Duodenal mucosa (tissue), 2 donors: ENCODE measurements at regions not wholly inside any gene's neighbourhood (a gene's known extent, or its start where the extent isn't known, plus 50 kb on each side); places are given as distances from the start of the nearest gene placed in this dataset.

Source experiments
- H3K27ac ChIP-seq: one replicate; pipeline ENCODE4 v1.7.0; 2013; ENCODE audit warnings: low read depth, low read length
- H3K27me3 ChIP-seq, 2 donors: one replicate each; pipeline ENCODE4 v1.7.0; 2013; ENCODE audit warnings: low read length in 2 of 2, control low read depth in 1 of 2; ENCODE audit not compliant: insufficient read depth in 2 of 2, control insufficient read depth in 1 of 2
- H3K36me3 ChIP-seq, 2 donors: one replicate each; pipeline ENCODE4 v1.7.0; 2013; ENCODE audit warnings: low read length in 2 of 2, control low read depth in 1 of 2; ENCODE audit not compliant: insufficient read depth in 2 of 2, control insufficient read depth in 1 of 2
- H3K4me1 ChIP-seq, 2 donors: one replicate each; pipeline ENCODE4 v1.7.0; 2013; ENCODE audit warnings: low read length in 2 of 2, control low read depth in 1 of 2; ENCODE audit not compliant: insufficient read depth in 2 of 2, control insufficient read depth in 1 of 2
- H3K4me3 ChIP-seq, 2 donors: one replicate each; pipeline ENCODE4 v1.7.0; 2013; ENCODE audit warnings: low read length in 2 of 2, low read depth in 1 of 2
- H3K9ac ChIP-seq, 2 donors: one replicate each; pipeline ENCODE4 v1.7.0; 2013; ENCODE audit warnings: low read length in 2 of 2, low read depth in 1 of 2
- H3K9me3 ChIP-seq, 2 donors: one replicate each; pipeline ENCODE4 v1.7.0; 2013; ENCODE audit warnings: low read length in 2 of 2, control low read depth in 1 of 2; ENCODE audit not compliant: control insufficient read depth in 1 of 2

- Histone ChIP-seq H3K9me3 (no peaks in the 10 kb centered on the region), H3K27me3 (peaks cover 75 to 92% of the 10 kb centered on the region in 2 donors), H3K9ac (no peak overlapping the region), H3K4me1 (peaks cover 0 to 5% of the 10 kb centered on the region in 2 donors), H3K4me3 (no peak overlapping the region), H3K36me3 (no peaks in the 10 kb centered on the region), H3K27ac (no peak overlapping the region)
These were observed 84.4 kb downstream of the NR2F2 start for GRCh38 chr15:96414875-96415274.

GRCh38 chr15:96415513-96416217 lies 85.2 kb downstream of the NR2F2 start:
- no peak overlapping the region for H3K4me3 ChIP-seq

GRCh38 chr15:96416218-96416933 lies 85.9 kb downstream of the NR2F2 start:
- Histone ChIP-seq H3K27ac (no peak overlapping the region), H3K4me3 (no peak overlapping the region), H3K27me3 (peaks cover 64 to 90% of the 10 kb centered on the region in 2 donors), H3K9me3 (no peaks in the 10 kb centered on the region), H3K4me1 (peaks cover 0 to 5% of the 10 kb centered on the region in 2 donors), H3K9ac (no peak overlapping the region), H3K36me3 (no peaks in the 10 kb centered on the region)

More at GRCh38 chr15:96415513-96416217, 85.2 kb downstream of the NR2F2 start:
- Histone ChIP-seq H3K9ac (no peak overlapping the region), H3K27me3 (peaks cover 67 to 92% of the 10 kb centered on the region in 2 donors), H3K9me3 (no peaks in the 10 kb centered on the region), H3K36me3 (no peaks in the 10 kb centered on the region), H3K27ac (no peak overlapping the region), H3K4me1 (peaks cover 0 to 5% of the 10 kb centered on the region in 2 donors)

DNA sequence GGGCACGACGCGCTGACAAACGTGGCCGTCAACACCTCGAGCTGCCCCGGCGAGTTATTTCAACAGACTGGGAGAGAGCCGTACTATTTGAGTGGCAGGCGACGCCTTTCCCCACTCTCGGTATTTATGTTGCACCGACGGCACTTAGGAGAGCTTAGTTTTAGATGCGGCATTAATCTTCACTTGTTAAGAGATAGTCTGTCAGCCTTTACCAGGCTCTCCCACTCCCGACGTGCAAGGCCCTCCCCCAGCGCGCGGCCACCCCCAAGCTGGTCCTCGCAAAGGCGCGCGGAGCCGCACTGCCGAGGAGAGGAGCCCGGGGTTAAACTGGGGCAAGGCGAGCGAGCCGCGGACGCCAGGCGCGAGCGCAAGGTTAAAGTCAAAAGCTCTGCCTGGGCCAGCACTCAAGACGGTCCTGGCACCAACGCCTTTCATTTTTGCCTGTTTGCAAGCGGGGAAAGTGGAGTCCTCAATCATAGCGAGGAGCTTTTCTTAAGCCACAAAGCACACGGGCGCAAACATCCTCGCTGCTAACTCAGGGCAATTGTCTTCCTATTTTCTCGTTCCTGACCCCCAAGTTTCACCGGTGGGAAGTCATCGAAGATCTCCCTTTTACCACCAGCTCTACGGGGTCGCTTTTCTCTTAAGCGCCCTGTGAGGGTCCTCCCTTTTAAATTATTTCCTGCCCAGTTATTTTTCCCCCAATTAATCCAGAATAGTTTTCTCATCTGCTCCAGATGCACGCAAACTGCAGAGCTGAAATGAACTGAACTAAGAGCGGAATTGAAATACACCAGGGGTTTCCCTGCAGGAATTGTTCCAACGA lies 86.6 kb downstream of the NR2F2 start:
- Histone ChIP-seq H3K4me1 (peaks cover 0 to 5% of the 10 kb centered on the region in 2 donors), H3K27me3 (peaks cover 62 to 90% of the 10 kb centered on the region in 2 donors), H3K9ac (no peak overlapping the region), H3K9me3 (no peaks in the 10 kb centered on the region), H3K27ac (no peak overlapping the region), H3K36me3 (no peaks in the 10 kb centered on the region), H3K4me3 (no peak overlapping the region)

GRCh38 chr15:96417760-96418130 lies 87.2 kb downstream of the NR2F2 start:
- H3K9me3 ChIP-seq = no peaks in the 10 kb centered on the region
- no peaks in the 10 kb centered on the region for H3K36me3 ChIP-seq
- no peak overlapping the region for H3K27ac ChIP-seq
- no peak overlapping the region for H3K9ac ChIP-seq
- no peak overlapping the region for H3K4me3 ChIP-seq
- peaks cover 0 to 5% of the 10 kb centered on the region in 2 donors for H3K4me1 ChIP-seq
- peaks cover 58 to 90% of the 10 kb centered on the region in 2 donors for H3K27me3 ChIP-seq

DNA sequence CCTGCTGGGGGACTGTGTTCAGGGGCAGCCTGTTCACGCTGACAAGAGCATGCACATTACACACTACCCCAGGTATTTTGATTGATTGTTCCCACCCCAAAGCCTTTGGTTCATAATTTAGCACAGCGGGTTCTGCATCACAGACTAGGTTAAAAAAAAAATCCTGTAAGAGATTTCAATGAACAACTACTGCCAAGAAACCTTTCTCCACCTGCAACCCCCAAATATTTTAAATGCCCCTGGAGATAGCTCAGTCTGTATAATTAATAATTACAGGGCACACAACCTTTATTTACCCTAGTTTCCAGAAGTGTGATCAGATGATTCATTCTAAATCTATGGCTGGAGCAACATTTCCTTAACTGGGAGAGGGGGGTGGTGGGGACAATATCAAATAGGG lies 87.6 kb downstream of the NR2F2 start:
- Histone ChIP-seq H3K4me3 (no peak overlapping the region), H3K36me3 (no peaks in the 10 kb centered on the region)

DNA sequence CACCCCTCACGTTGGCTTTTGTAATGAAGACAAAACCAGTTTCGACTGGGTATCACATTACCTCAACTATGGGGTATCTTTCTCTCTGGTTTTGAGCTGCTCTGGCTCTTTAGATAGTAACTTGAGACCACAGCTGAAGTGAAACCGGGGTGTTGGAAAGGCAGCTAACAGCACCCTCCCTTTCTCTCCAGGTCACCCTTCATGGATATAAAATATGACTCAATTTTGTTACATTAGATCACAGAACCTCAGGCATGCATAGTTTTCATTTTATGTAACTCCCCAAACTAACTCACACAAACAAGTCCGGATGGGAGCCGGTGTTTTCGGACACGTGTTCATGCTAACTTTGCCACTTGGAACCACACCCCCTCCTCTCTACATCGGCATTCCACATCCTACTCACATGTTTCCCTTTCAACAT lies 90.7 kb downstream of the NR2F2 start:
- no peaks in the 10 kb centered on the region for H3K9me3 ChIP-seq
- no peak overlapping the region for H3K27ac ChIP-seq
- peaks cover 37 to 65% of the 10 kb centered on the region in 2 donors for H3K27me3 ChIP-seq

More for the DNA sequence above, 87.6 kb downstream of the NR2F2 start:
- Histone ChIP-seq H3K9me3 (no peaks in the 10 kb centered on the region), H3K9ac (no peak overlapping the region), H3K27ac (no peak overlapping the region), H3K27me3 (peaks cover 56 to 91% of the 10 kb centered on the region in 2 donors), H3K4me1 (peaks cover 0 to 5% of the 10 kb centered on the region in 2 donors)

DNA sequence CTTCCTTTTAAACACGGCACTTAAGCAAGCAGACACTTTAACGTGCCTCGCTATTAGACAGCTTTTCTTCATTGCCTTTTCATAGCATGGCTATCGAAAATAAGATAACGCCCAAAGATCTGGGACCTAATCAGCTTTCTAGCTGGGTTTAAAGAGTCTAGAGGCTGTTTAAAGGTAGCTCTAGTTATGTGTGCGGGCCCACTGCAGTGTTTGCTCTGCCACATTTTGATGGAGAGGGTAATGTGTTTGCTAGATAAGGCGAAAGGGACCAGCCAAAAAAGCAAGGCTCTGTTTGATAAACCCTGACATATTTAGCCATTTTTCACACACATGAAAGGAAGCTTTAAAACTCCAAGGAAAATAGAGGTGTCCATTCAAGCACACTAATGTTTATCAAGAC lies 91.6 kb downstream of the NR2F2 start:
- no peaks in the 10 kb centered on the region for H3K36me3 ChIP-seq

More for the DNA sequence above, 90.7 kb downstream of the NR2F2 start:
- Histone ChIP-seq H3K4me1 (peaks cover 0 to 5% of the 10 kb centered on the region in 2 donors), H3K36me3 (no peaks in the 10 kb centered on the region), H3K9ac (no peak overlapping the region), H3K4me3 (no peak overlapping the region)

DNA sequence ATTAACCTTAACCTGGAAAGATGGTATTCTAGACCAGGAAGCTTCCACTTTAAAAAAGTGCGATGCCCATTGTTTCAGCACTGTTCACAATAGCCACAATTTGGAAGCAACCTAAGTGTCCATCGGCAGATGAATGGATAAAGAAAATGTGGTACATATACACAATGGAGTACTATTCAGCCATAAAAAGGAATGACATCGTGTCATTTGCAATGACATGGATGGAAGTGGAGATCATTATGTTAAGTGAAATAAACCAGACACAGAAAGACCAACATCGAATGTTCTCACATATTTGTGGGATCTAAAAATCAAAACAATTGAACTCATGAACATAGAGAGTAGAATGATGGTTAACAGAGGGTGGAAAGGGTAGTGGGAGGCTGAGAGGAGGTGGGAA lies 94.2 kb downstream of the NR2F2 start:
- H3K9me3 ChIP-seq = no peaks in the 10 kb centered on the region
- no peak overlapping the region for H3K27ac ChIP-seq
- no peaks in the 10 kb centered on the region for H3K4me1 ChIP-seq
- no peaks in the 10 kb centered on the region for H3K36me3 ChIP-seq
- no peak overlapping the region for H3K9ac ChIP-seq
- H3K27me3 ChIP-seq = peaks cover 14 to 30% of the 10 kb centered on the region in 2 donors
- H3K4me3 ChIP-seq = no peak overlapping the region

More for the DNA sequence above, 91.6 kb downstream of the NR2F2 start:
- Histone ChIP-seq H3K4me3 (no peak overlapping the region), H3K4me1 (peaks cover 0 to 3% of the 10 kb centered on the region in 2 donors), H3K27me3 (peaks cover 28 to 56% of the 10 kb centered on the region in 2 donors), H3K27ac (no peak overlapping the region), H3K9ac (no peak overlapping the region), H3K9me3 (no peaks in the 10 kb centered on the region)
